Adrenal gland (tissue), 5 donors: ENCODE measurements at regions not wholly inside any gene's neighbourhood (a gene's known extent, or its start where the extent isn't known, plus 50 kb on each side); places are given as distances from the start of the nearest gene placed in this dataset.

Source experiments
- POLR2A ChIP-seq, 2 donors: fragments of 450-650 bp; IDR thresholded peaks; one replicate each; pipeline ENCODE4 v1.6.1; 2017; ENCODE audit warnings: antibody characterized with exemption in 2 of 2, mild to moderate bottlenecking in 2 of 2, moderate library complexity in 1 of 2
- TF ChIP-seq, protein P1 (sequence below), 6 experiments: fragments of 450-650 bp in 4 of 6; fragments of 200-600 bp in 2 of 6; sonication (generic) in 1 of 6; IDR thresholded peaks; 1 replicate in 5 of 6; 2 replicates in 1 of 6; pipeline versions ENCODE4 v1.5.1 to v1.8.0; 2016 to 2021; ENCODE audit warnings: antibody characterized with exemption in 6 of 6, mild to moderate bottlenecking in 2 of 6, moderate library complexity in 1 of 6
- donor health status: DM: no; HTN: no; CAD: no.

DNA sequence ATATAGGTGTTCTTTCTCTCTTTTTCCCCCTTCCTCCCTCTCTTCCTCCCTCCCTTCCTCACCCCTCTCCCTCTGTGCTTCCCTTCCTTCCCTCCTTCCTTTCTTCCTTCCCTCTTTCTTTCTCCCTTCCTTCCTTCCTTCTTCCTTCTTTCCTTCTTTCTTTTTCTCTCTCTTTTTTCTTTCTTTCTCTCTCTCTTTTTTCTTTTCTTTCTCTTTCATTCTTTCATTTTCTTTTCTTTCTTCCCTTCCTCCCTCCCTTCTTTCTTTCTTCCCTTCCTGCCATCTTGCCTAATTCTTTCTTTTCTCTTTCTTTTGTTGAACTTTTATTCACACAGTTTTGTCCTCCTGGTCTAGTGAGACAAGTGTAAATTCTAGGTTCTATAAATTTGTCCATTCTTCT lies 1595.6 kb downstream of the SI start:
- no peak for TF ChIP-seq POLR2A (IDR thresholded peaks at IDR 0.05)
- TF ChIP-seq, protein P1, sequence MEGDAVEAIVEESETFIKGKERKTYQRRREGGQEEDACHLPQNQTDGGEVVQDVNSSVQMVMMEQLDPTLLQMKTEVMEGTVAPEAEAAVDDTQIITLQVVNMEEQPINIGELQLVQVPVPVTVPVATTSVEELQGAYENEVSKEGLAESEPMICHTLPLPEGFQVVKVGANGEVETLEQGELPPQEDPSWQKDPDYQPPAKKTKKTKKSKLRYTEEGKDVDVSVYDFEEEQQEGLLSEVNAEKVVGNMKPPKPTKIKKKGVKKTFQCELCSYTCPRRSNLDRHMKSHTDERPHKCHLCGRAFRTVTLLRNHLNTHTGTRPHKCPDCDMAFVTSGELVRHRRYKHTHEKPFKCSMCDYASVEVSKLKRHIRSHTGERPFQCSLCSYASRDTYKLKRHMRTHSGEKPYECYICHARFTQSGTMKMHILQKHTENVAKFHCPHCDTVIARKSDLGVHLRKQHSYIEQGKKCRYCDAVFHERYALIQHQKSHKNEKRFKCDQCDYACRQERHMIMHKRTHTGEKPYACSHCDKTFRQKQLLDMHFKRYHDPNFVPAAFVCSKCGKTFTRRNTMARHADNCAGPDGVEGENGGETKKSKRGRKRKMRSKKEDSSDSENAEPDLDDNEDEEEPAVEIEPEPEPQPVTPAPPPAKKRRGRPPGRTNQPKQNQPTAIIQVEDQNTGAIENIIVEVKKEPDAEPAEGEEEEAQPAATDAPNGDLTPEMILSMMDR (IDR thresholded peaks at IDR 0.05), result no peak
